Chondrocyte (in vitro differentiated cells): ENCODE measurements at regions not wholly inside any gene's neighbourhood (a gene's known extent, or its start where the extent isn't known, plus 50 kb on each side); places are given as distances from the start of the nearest gene placed in this dataset.
"Not testable (repeated sequence)": the region's sequence is repeated elsewhere in the genome, so short reads cannot be mapped to it uniquely, and the experiment has no call there.

Source experiments
- DNase-seq: peaks from one replicate; pipeline ENCODE4 v3.0.0; 2021; ENCODE audit warnings: mixed read lengths, low spot score
- H3K27ac Mint-ChIP-seq: one replicate; pipeline ENCODE4 v1.8.0; 2021; ENCODE audit warnings: mild to moderate bottlenecking, moderate library complexity, mixed read lengths; ENCODE audit not compliant: unreplicated experiment
- H3K27me3 Mint-ChIP-seq: 2 replicates; pipeline ENCODE4 v1.8.0; 2021; ENCODE audit warnings: low read depth, mixed read lengths
- H3K36me3 Mint-ChIP-seq: 2 replicates; pipeline ENCODE4 v1.8.0; 2021; ENCODE audit warnings: low read depth, mixed read lengths
- H3K4me1 Mint-ChIP-seq: 2 replicates; pipeline ENCODE4 v1.8.0; 2021; ENCODE audit warnings: low read depth, mild to moderate bottlenecking, mixed read lengths
- H3K4me3 Mint-ChIP-seq: one replicate; pipeline ENCODE4 v1.8.0; 2021; ENCODE audit warnings: mild to moderate bottlenecking, moderate library complexity, mixed read lengths; ENCODE audit not compliant: unreplicated experiment
- H3K9me3 Mint-ChIP-seq: 2 replicates; pipeline ENCODE4 v1.8.0; 2021; ENCODE audit warnings: low read depth, mixed read lengths
- CTCF ChIP-seq: fragments of 200-600 bp; sonication (generic); IDR thresholded peaks from 2 replicates; pipeline ENCODE4 v1.5.0; 2021; ENCODE audit warnings: antibody characterized with exemption, mild to moderate bottlenecking, moderate library complexity

- peaks cover 19% of the 10 kb centered on the region for H3K9me3 Mint-ChIP-seq
- no peaks in the 10 kb centered on the region for H3K36me3 Mint-ChIP-seq
- H3K4me1 Mint-ChIP-seq = no peaks in the 10 kb centered on the region
Observed at GRCh38 chrX:35285289-35285962, 342.8 kb downstream of the FAM47B start.

GRCh38 chrX:35288657-35289056 lies 346.1 kb downstream of the FAM47B start:
- Mint-ChIP-seq H3K27ac (no peak overlapping the region), H3K4me3 (no peak overlapping the region), H3K36me3 (no peaks in the 10 kb centered on the region), H3K27me3 (no peaks in the 10 kb centered on the region), H3K9me3 (peaks cover 6% of the 10 kb centered on the region), H3K4me1 (no peaks in the 10 kb centered on the region)
- DNase-seq = no peak
- TF ChIP-seq CTCF = no peak

More at GRCh38 chrX:35285289-35285962, 342.8 kb downstream of the FAM47B start:
- DNase-seq = peak; percentile 52
- Mint-ChIP-seq H3K4me3 (no peak overlapping the region), H3K27ac (no peak overlapping the region), H3K27me3 (no peaks in the 10 kb centered on the region)
- no peak for TF ChIP-seq CTCF

GRCh38 chrX:35289952-35290351 lies 347.4 kb downstream of the FAM47B start:
- TF ChIP-seq CTCF = no peak
- Mint-ChIP-seq H3K27ac (no peak overlapping the region), H3K36me3 (no peaks in the 10 kb centered on the region), H3K4me3 (no peak overlapping the region), H3K9me3 (peaks cover 7% of the 10 kb centered on the region), H3K4me1 (no peaks in the 10 kb centered on the region), H3K27me3 (no peaks in the 10 kb centered on the region)
- no peak for DNase-seq

GRCh38 chrX:35291013-35291412 lies 348.4 kb downstream of the FAM47B start:
- H3K4me3 Mint-ChIP-seq = no peak overlapping the region
- no peak for DNase-seq
- no peaks in the 10 kb centered on the region for H3K36me3 Mint-ChIP-seq
- no peaks in the 10 kb centered on the region for H3K4me1 Mint-ChIP-seq
- no peak for TF ChIP-seq CTCF
- no peak overlapping the region for H3K27ac Mint-ChIP-seq
- H3K9me3 Mint-ChIP-seq = peaks cover 6% of the 10 kb centered on the region
- no peaks in the 10 kb centered on the region for H3K27me3 Mint-ChIP-seq

- H3K4me3 Mint-ChIP-seq = no peak overlapping the region
- no peak for DNase-seq
- no peaks in the 10 kb centered on the region for H3K27me3 Mint-ChIP-seq
- no peaks in the 10 kb centered on the region for H3K36me3 Mint-ChIP-seq
- no peaks in the 10 kb centered on the region for H3K4me1 Mint-ChIP-seq
- H3K27ac Mint-ChIP-seq = no peak overlapping the region
- no peak for TF ChIP-seq CTCF
- peaks cover 6% of the 10 kb centered on the region for H3K9me3 Mint-ChIP-seq
Observed at GRCh38 chrX:35292522-35292921, 349.9 kb downstream of the FAM47B start.

- not testable (repeated sequence) for H3K27ac Mint-ChIP-seq, H3K27me3 Mint-ChIP-seq, H3K4me3 Mint-ChIP-seq, H3K4me1 Mint-ChIP-seq, H3K36me3 Mint-ChIP-seq, DNase-seq
- H3K9me3 Mint-ChIP-seq = peaks cover 23% of the 10 kb centered on the region
Observed at GRCh38 chrX:35305037-35305436, 362.4 kb downstream of the FAM47B start.
